SK-N-SH (cell line): ENCODE measurements at regions not wholly inside any gene's neighbourhood (a gene's known extent, or its start where the extent isn't known, plus 50 kb on each side); places are given as distances from the start of the nearest gene placed in this dataset.

ENCODE experiments used
- CTCF ChIA-PET: fragments of 300-600, 350-600 bp; formaldehyde crosslinking; extraction: SDS; loops from one replicate; lab custom pipeline; 2021; lab: Yijun Ruan, JAX
- POLR2A ChIA-PET: fragments of 350-600 bp; sonication (Branson Sonifier 250); formaldehyde crosslinking; extraction: SDS; loops from one replicate; lab custom pipeline; 2020; ENCODE audit warnings: antibody characterized with exemption, inconsistent platforms; lab: Yijun Ruan, JAX
- DNase-seq: peaks from one replicate; pipeline ENCODE4 v3.0.0; 2012
- H2AFZ ChIP-seq: fragments of 200-600 bp; sonication (generic); 2 replicates; pipeline ENCODE4 v1.8.1; 2016; ENCODE audit warnings: antibody characterized with exemption, mild to moderate bottlenecking, low read depth
- H3F3A ChIP-seq: fragments of 200-600 bp; sonication (generic); replicated peaks from 2 replicates; pipeline ENCODE3; 2016; ENCODE audit warnings: antibody characterized with exemption, mild to moderate bottlenecking; ENCODE audit not compliant: insufficient read depth
- H3K27ac ChIP-seq, 2 experiments: fragments of 200-500 bp in 1 of 2; fragments of 200-600 bp in 1 of 2; sonication (Bioruptor generic) in 1 of 2; sonication (generic), shearing (Covaris generic) in 1 of 2; 2 replicates each; pipeline versions ENCODE4 v1.5.1 to v1.6.1; 2014 to 2016; ENCODE audit warnings: low read depth in 2 of 2, inconsistent platforms in 1 of 2, low read length in 1 of 2, mild to moderate bottlenecking in 1 of 2, mixed read lengths in 1 of 2
- H3K27me3 ChIP-seq: fragments of 200-600 bp; sonication (generic), shearing (Covaris generic); 2 replicates; pipeline ENCODE4 v1.6.1; 2016; ENCODE audit warnings: mixed run types; ENCODE audit not compliant: insufficient read depth
- H3K36me3 ChIP-seq, 2 experiments: fragments of 200-500 bp in 1 of 2; fragments of 200-600 bp in 1 of 2; sonication (Bioruptor generic) in 1 of 2; sonication (generic) in 1 of 2; replicated peaks in 1 of 2; 2 replicates each; pipeline versions ENCODE3 to v1.5.1; 2014 to 2016; ENCODE audit warnings: low read length in 1 of 2, mild to moderate bottlenecking in 1 of 2; ENCODE audit not compliant: insufficient read depth in 2 of 2, control insufficient read depth in 1 of 2
- H3K4me1 ChIP-seq, 2 experiments: fragments of 200-500 bp in 1 of 2; fragments of 200-600 bp in 1 of 2; sonication (Bioruptor generic) in 1 of 2; sonication (generic), shearing (Covaris generic) in 1 of 2; 2 replicates each; pipeline versions ENCODE4 v1.5.1 to v1.6.1; 2014 to 2016; ENCODE audit warnings: low read depth in 1 of 2, low read length in 1 of 2, mixed run types in 1 of 2; ENCODE audit not compliant: insufficient read depth in 2 of 2, control insufficient read depth in 1 of 2
- H3K4me2 ChIP-seq: fragments of 200-600 bp; sonication (generic), shearing (Covaris generic); 2 replicates; pipeline ENCODE4 v1.6.1; 2017; ENCODE audit warnings: mixed run types
- H3K4me3 ChIP-seq, 2 experiments: fragments of 200-500 bp in 1 of 2; fragments of 200-600 bp in 1 of 2; sonication (Bioruptor generic) in 1 of 2; sonication (generic), shearing (Covaris generic) in 1 of 2; 2 replicates each; pipeline versions ENCODE4 v1.5.1 to v1.8.1; 2014 to 2016; ENCODE audit warnings: low read depth in 2 of 2, inconsistent platforms in 1 of 2, low read length in 1 of 2, mild to moderate bottlenecking in 1 of 2, mixed read lengths in 1 of 2, moderate library complexity in 1 of 2
- H3K79me2 ChIP-seq: fragments of 200-600 bp; sonication (generic); 2 replicates; pipeline ENCODE4 v1.8.1; 2017; ENCODE audit warnings: mild to moderate bottlenecking; ENCODE audit not compliant: insufficient read depth
- H3K9ac ChIP-seq: fragments of 200-600 bp; sonication (generic); 2 replicates; pipeline ENCODE4 v1.6.1; 2017; ENCODE audit warnings: mixed run types
- H3K9me2 ChIP-seq: fragments of 200-600 bp; sonication (generic); 2 replicates; pipeline ENCODE4 v1.6.1; 2017; ENCODE audit warnings: mixed run types
- H3K9me3 ChIP-seq: fragments of 200-600 bp; sonication (generic); 2 replicates; pipeline ENCODE4 v1.6.1; 2017; ENCODE audit warnings: mixed run types, mild to moderate bottlenecking, moderate library complexity
- H4K20me1 ChIP-seq: fragments of 200-600 bp; sonication (generic); 2 replicates; pipeline ENCODE4 v1.6.1; 2017; ENCODE audit warnings: mild to moderate bottlenecking, mixed run types; ENCODE audit not compliant: insufficient read depth
- ELF1 ChIP-seq: IDR thresholded peaks from 2 replicates; pipeline ENCODE4 v1.4.0; 2012
- FOXJ3 ChIP-seq: sonication (generic); formaldehyde crosslinking; IDR thresholded peaks from 2 replicates; pipeline ENCODE4 v1.5.1; 2020; ENCODE audit warnings: mild to moderate bottlenecking, missing genetic modification reagents
- MXI1 ChIP-seq: IDR thresholded peaks from 2 replicates; pipeline ENCODE4 v1.6.1; 2012; ENCODE audit warnings: mild to moderate bottlenecking, low read depth, low read length, improper control_type of control experiment
- NFIC ChIP-seq: IDR thresholded peaks from 2 replicates; pipeline ENCODE4 v1.4.0; 2012; ENCODE audit warnings: borderline replicate concordance
- POLR2AphosphoS5 ChIP-seq: IDR thresholded peaks from 2 replicates; pipeline ENCODE4 v1.6.1; 2012; ENCODE audit warnings: low read depth, low read length
- RFX5 ChIP-seq: IDR thresholded peaks from 2 replicates; pipeline ENCODE4 v1.6.1; 2012; ENCODE audit warnings: mild to moderate bottlenecking, improper control_type of control experiment, low read length
- SIN3A ChIP-seq: IDR thresholded peaks from 2 replicates; pipeline ENCODE4 v1.6.1; 2012; ENCODE audit warnings: low read depth, mild to moderate bottlenecking, low read length, moderate library complexity, borderline replicate concordance
- SMC3 ChIP-seq: IDR thresholded peaks from 2 replicates; pipeline ENCODE4 v1.6.1; 2012; ENCODE audit warnings: low read depth, low read length, improper control_type of control experiment
- TEAD4 ChIP-seq: IDR thresholded peaks from 2 replicates; pipeline ENCODE4 v1.4.0; 2012; ENCODE audit warnings: mild to moderate bottlenecking, borderline replicate concordance; ENCODE audit not compliant: insufficient read depth
- USF1 ChIP-seq: IDR thresholded peaks from 2 replicates; pipeline ENCODE4 v1.4.0; 2012; ENCODE audit warnings: low read depth, borderline replicate concordance
- USF2 ChIP-seq: fragments of 150-350 bp; IDR thresholded peaks from 2 replicates; pipeline ENCODE4 v1.6.1; 2017; ENCODE audit warnings: antibody characterized with exemption, low read length, low read depth, borderline replicate concordance
- YY1 ChIP-seq: IDR thresholded peaks from 2 replicates; pipeline ENCODE4 v1.4.0; 2012; ENCODE audit warnings: low read depth, mild to moderate bottlenecking
- ZBTB33 ChIP-seq: IDR thresholded peaks from 2 replicates; pipeline ENCODE4 v1.4.0; 2012; ENCODE audit warnings: low read depth, borderline replicate concordance
- WGBS: methylation state at CpG from one replicate; pipeline ENCODE4 v1.1.6; 2017; ENCODE audit warnings: low lambda C conversion rate; 5-methylcytosine and 5-hydroxymethylcytosine counted together
- TF ChIP-seq, protein P1 (sequence below): fragments of 150-350 bp; IDR thresholded peaks from 2 replicates; pipeline ENCODE4 v1.6.1; 2016; ENCODE audit warnings: mild to moderate bottlenecking, low read depth, low read length

- Histone ChIP-seq H3K4me3 (no peak overlapping the region), H3K9me3 (no peaks in the 10 kb centered on the region), H2AFZ (no peak overlapping the region), H3K4me2 (no peak overlapping the region), H4K20me1 (no peaks in the 10 kb centered on the region), H3F3A (no peaks in the 10 kb centered on the region), H3K4me1 (no peaks in the 10 kb centered on the region; a peak in 1 of 4 replicates)
- 16% methylated on average over 1 of the region's 1 CpG for WGBS
- CTCF ChIA-PET: no interaction called here
- no peak for TF ChIP-seq TEAD4
- TF ChIP-seq POLR2AphosphoS5: no peak
- TF ChIP-seq ZBTB33: no peak
- no peak for TF ChIP-seq USF2
- TF ChIP-seq SIN3A: no peak
- TF ChIP-seq SMC3: no peak
- no peak for TF ChIP-seq NFIC
- no peak for TF ChIP-seq USF1
- TF ChIP-seq, protein P1, sequence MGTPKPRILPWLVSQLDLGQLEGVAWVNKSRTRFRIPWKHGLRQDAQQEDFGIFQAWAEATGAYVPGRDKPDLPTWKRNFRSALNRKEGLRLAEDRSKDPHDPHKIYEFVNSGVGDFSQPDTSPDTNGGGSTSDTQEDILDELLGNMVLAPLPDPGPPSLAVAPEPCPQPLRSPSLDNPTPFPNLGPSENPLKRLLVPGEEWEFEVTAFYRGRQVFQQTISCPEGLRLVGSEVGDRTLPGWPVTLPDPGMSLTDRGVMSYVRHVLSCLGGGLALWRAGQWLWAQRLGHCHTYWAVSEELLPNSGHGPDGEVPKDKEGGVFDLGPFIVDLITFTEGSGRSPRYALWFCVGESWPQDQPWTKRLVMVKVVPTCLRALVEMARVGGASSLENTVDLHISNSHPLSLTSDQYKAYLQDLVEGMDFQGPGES: no peak
- TF ChIP-seq, all 33 proteins: peak for 0
- Histone ChIP-seq H3K27ac (peak overlapping the region in 1 of 2 experiments; percentile 47; a peak in 2 of 4 replicates), H3K36me3 (no peaks in the 10 kb centered on the region), H3K9me2 (no peaks in the 10 kb centered on the region), H3K9ac (no peak overlapping the region), H3K79me2 (no peaks in the 10 kb centered on the region), H3K27me3 (no peaks in the 10 kb centered on the region)
- no peak for DNase-seq
- POLR2A ChIA-PET: no interaction called here
These were observed 1058.0 kb downstream of the MAT2B start for GRCh38 chr5:164563370-164563769.

- Histone ChIP-seq H2AFZ (no peak overlapping the region), H3K4me2 (no peak overlapping the region), H3K36me3 (no peaks in the 10 kb centered on the region), H3K9me3 (no peaks in the 10 kb centered on the region), H3K27me3 (no peaks in the 10 kb centered on the region), H3K79me2 (no peaks in the 10 kb centered on the region), H3K4me3 (no peak overlapping the region), H4K20me1 (no peaks in the 10 kb centered on the region), H3K27ac (peak overlapping the region in 1 of 2 experiments; percentile 64; a peak in 2 of 4 replicates), H3K9ac (no peak overlapping the region), H3F3A (no peaks in the 10 kb centered on the region), H3K9me2 (no peaks in the 10 kb centered on the region), H3K4me1 (peaks cover 0 to 10% of the 10 kb centered on the region in 2 experiments; a peak in 1 of 4 replicates)
- TF ChIP-seq MXI1 (no peak), POLR2AphosphoS5 (no peak), ELF1 (no peak), TEAD4 (no peak), RFX5 (no peak), USF2 (no peak), YY1 (no peak), FOXJ3 (CRISPR knock-in tag) (no peak)
- TF ChIP-seq, protein P1: no peak
- WGBS: 66% methylated on average over 2 of the region's 2 CpGs
- POLR2A ChIA-PET: no interaction called here
- no peak for DNase-seq
- CTCF ChIA-PET: interaction anchor here (1.3 kb wide), 1 partner anchor 14 kb away, joined by 4 read pairs; no protein-coding TSS in a partner anchor
These were observed 1068.0 kb downstream of the MAT2B start for GRCh38 chr5:164573397-164573796.
